ENCODE measurements at regions not wholly inside any gene's neighbourhood (a gene's known extent, or its start where the extent isn't known, plus 50 kb on each side); places are given as distances from the start of the nearest gene placed in this dataset.
"Not testable (repeated sequence)": the region's sequence is repeated elsewhere in the genome, so short reads cannot be mapped to it uniquely, and the experiment has no call there.

- no peaks in the 10 kb centered on the region for H3K36me3 ChIP-seq
- H3K4me3 ChIP-seq = no peak overlapping the region
- H3K9me3 ChIP-seq = no peaks in the 10 kb centered on the region
- no peaks in the 10 kb centered on the region for H3K4me1 ChIP-seq
- no peak overlapping the region for H3K27ac ChIP-seq
- TF ChIP-seq POLR2AphosphoS5 (IDR thresholded peaks at IDR 0.05) (no peak), CTCF (IDR thresholded peaks at IDR 0.05) (no peak), EP300 (IDR thresholded peaks at IDR 0.05) (no peak), POLR2A (IDR thresholded peaks at IDR 0.05) (no peak)
- no peak for DNase-seq
- intact Hi-C loops (cut with DNase I) = no loop called here
- H3K27me3 ChIP-seq = no peaks in the 10 kb centered on the region
- 40 to 63% methylated on average over 2 of the region's 2 CpGs for WGBS, 2 donors
Measured at GRCh38 chrX:96502507-96502906, 182.1 kb upstream of the DIAPH2 start.

- H3K4me3 ChIP-seq; H3K9me3 ChIP-seq; H3K27me3 ChIP-seq; H3K27ac ChIP-seq; DNase-seq; intact Hi-C loops (cut with DNase I); H3K4me1 ChIP-seq; H3K36me3 ChIP-seq: not testable (repeated sequence)
- WGBS, 2 donors = 84 to 90% methylated on average over 2 of the region's 2 CpGs
Measured at GRCh38 chrX:96529386-96529785, 155.3 kb upstream of the DIAPH2 start.

- intact Hi-C loops (cut with DNase I) = no loop called here
- Histone ChIP-seq H3K4me1 (no peaks in the 10 kb centered on the region), H3K9me3 (no peaks in the 10 kb centered on the region), H3K36me3 (no peaks in the 10 kb centered on the region), H3K4me3 (no peak overlapping the region), H3K27me3 (no peaks in the 10 kb centered on the region), H3K27ac (no peak overlapping the region)
- no peak for TF ChIP-seq CTCF (IDR thresholded peaks at IDR 0.05)
- TF ChIP-seq POLR2A (IDR thresholded peaks at IDR 0.05) = no peak
- TF ChIP-seq EP300 (IDR thresholded peaks at IDR 0.05) = no peak
- no peak for TF ChIP-seq POLR2AphosphoS5 (IDR thresholded peaks at IDR 0.05)
- no peak for DNase-seq
- WGBS, 2 donors = 41 to 71% methylated on average over 12 of the region's 12 CpGs
Measured at GRCh38 chrX:96538104-96538725, 146.4 kb upstream of the DIAPH2 start.

- Histone ChIP-seq H3K4me3 (no peak overlapping the region), H3K27me3 (no peaks in the 10 kb centered on the region), H3K4me1 (no peaks in the 10 kb centered on the region), H3K36me3 (no peaks in the 10 kb centered on the region), H3K9me3 (no peaks in the 10 kb centered on the region), H3K27ac (no peak overlapping the region)
- intact Hi-C loops (cut with DNase I) = no loop called here
- DNase-seq = no peak
- 17 to 35% methylated on average over 2 of the region's 2 CpGs for WGBS, 2 donors
- TF ChIP-seq POLR2A (IDR thresholded peaks at IDR 0.05) (no peak), POLR2AphosphoS5 (IDR thresholded peaks at IDR 0.05) (no peak), CTCF (IDR thresholded peaks at IDR 0.05) (no peak), EP300 (IDR thresholded peaks at IDR 0.05) (no peak)
Measured at GRCh38 chrX:96540111-96540631, 144.5 kb upstream of the DIAPH2 start.

GRCh38 chrX:96546281-96546680 lies 138.4 kb upstream of the DIAPH2 start:
- H3K27ac ChIP-seq; H3K27me3 ChIP-seq; H3K4me3 ChIP-seq; H3K9me3 ChIP-seq; H3K36me3 ChIP-seq; DNase-seq; intact Hi-C loops (cut with DNase I); H3K4me1 ChIP-seq: not testable (repeated sequence)
- WGBS, 2 donors = 89 to 91% methylated on average over 7 of the region's 7 CpGs

GRCh38 chrX:96551322-96551872 lies 133.2 kb upstream of the DIAPH2 start:
- DNase-seq = no peak
- H3K36me3 ChIP-seq = no peaks in the 10 kb centered on the region
- H3K27ac ChIP-seq = no peak overlapping the region
- H3K27me3 ChIP-seq = no peaks in the 10 kb centered on the region
- intact Hi-C loops (cut with DNase I) = no loop called here
- WGBS, 2 donors = 76 to 80% methylated on average over 6 of the region's 6 CpGs
- TF ChIP-seq EP300 (IDR thresholded peaks at IDR 0.05) (no peak), CTCF (IDR thresholded peaks at IDR 0.05) (no peak), POLR2AphosphoS5 (IDR thresholded peaks at IDR 0.05) (no peak), POLR2A (IDR thresholded peaks at IDR 0.05) (no peak)
- H3K4me3 ChIP-seq = no peak overlapping the region
- H3K9me3 ChIP-seq = no peaks in the 10 kb centered on the region
- peaks cover 0 to 1% (median 0%) of the 10 kb centered on the region in 4 donors for H3K4me1 ChIP-seq
